A549 (cell line): ENCODE measurements at regions not wholly inside any gene's neighbourhood (a gene's known extent, or its start where the extent isn't known, plus 50 kb on each side); places are given as distances from the start of the nearest gene placed in this dataset.

ENCODE experiments used
- CBX2 ChIP-seq: fragments of 200-600 bp; sonication (generic); IDR thresholded peaks from 2 replicates; pipeline ENCODE4 v1.6.1; 2016; ENCODE audit warnings: low read depth, mild to moderate bottlenecking, borderline replicate concordance
- CEBPB ChIP-seq, 2 experiments: fragments of >200 bp in 1 of 2; sonication (Bioruptor Twin) in 1 of 2; formaldehyde crosslinking in 1 of 2; IDR thresholded peaks; 2 replicates each; pipeline ENCODE4 v1.6.1; 2012 to 2016
- ELK1 ChIP-seq: fragments of 150-350 bp; IDR thresholded peaks from 2 replicates; pipeline ENCODE4 v1.6.1; 2014; ENCODE audit warnings: low read depth, mild to moderate bottlenecking, low read length
- ESRRA ChIP-seq: fragments of 150-350 bp; IDR thresholded peaks from 2 replicates; pipeline ENCODE4 v1.6.1; 2014; ENCODE audit warnings: mild to moderate bottlenecking, low read length, borderline replicate concordance
- HDAC2 ChIP-seq: fragments of 200-600 bp; sonication (generic); IDR thresholded peaks from 2 replicates; pipeline ENCODE4 v1.6.1; 2016
- JUNB ChIP-seq: fragments of >200 bp; sonication (Bioruptor Twin); formaldehyde crosslinking; IDR thresholded peaks from 2 replicates; pipeline ENCODE4 v1.6.1; 2016
- MAFK ChIP-seq: fragments of 450-650 bp; IDR thresholded peaks from 2 replicates; pipeline ENCODE4 v1.6.1; 2014; ENCODE audit not compliant: partially characterized antibody
- POLR2A ChIP-seq: IDR thresholded peaks from 2 replicates; pipeline ENCODE4 v1.6.1; 2012; ENCODE audit warnings: mild to moderate bottlenecking, low read length
- RAD21 ChIP-seq, 2 experiments: fragments of >200 bp in 1 of 2; sonication (Bioruptor Twin) in 1 of 2; formaldehyde crosslinking in 1 of 2; IDR thresholded peaks in 1 of 2; conservative IDR thresholded peaks in 1 of 2; 2 replicates in 1 of 2; 3 replicates in 1 of 2; pipeline ENCODE4 v1.6.1; 2012 to 2018; ENCODE audit warnings: inconsistent platforms in 1 of 2
- REST ChIP-seq: fragments of 200-600 bp; sonication (generic); IDR thresholded peaks from 2 replicates; pipeline ENCODE4 v1.6.1; 2016; ENCODE audit warnings: antibody characterized with exemption, mild to moderate bottlenecking, moderate library complexity
- SMC3 ChIP-seq: fragments of >200 bp; sonication (Bioruptor Twin); formaldehyde crosslinking; IDR thresholded peaks from 3 replicates; pipeline ENCODE4 v1.6.1; 2018; ENCODE audit warnings: inconsistent platforms
- SREBF2 ChIP-seq: fragments of 450-650 bp; IDR thresholded peaks from 2 replicates; pipeline ENCODE4 v1.6.1; 2014; ENCODE audit warnings: mild to moderate bottlenecking, moderate library complexity
- TF ChIP-seq, protein P1 (sequence below): fragments of >200 bp; sonication (Bioruptor Twin); formaldehyde crosslinking; IDR thresholded peaks from 3 replicates; pipeline ENCODE4 v1.5.1; 2016
- TF ChIP-seq, protein P2 (sequence below): IDR thresholded peaks from 2 replicates; pipeline ENCODE4 v1.6.1; 2012

DNA sequence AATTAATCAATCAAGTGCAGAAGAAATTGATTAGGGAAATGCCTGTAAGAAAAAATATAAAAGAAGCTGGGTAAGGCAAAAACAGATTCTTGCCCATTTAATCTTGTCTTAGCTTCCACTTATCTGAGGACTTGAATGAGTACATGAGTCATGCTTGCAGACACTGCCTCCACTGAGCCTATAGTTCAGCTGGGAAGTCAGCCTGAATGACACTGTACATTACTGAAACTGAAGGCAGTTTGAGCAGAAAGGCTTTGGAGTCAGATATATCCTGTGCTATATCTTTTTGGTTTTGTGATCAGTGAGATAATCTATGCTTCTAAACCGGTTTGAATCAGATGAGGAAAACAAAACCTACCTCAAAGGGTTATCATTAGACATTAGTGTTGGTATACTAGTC is 61.3 kb downstream of the NUDT11 start:
- TF ChIP-seq, protein P1, sequence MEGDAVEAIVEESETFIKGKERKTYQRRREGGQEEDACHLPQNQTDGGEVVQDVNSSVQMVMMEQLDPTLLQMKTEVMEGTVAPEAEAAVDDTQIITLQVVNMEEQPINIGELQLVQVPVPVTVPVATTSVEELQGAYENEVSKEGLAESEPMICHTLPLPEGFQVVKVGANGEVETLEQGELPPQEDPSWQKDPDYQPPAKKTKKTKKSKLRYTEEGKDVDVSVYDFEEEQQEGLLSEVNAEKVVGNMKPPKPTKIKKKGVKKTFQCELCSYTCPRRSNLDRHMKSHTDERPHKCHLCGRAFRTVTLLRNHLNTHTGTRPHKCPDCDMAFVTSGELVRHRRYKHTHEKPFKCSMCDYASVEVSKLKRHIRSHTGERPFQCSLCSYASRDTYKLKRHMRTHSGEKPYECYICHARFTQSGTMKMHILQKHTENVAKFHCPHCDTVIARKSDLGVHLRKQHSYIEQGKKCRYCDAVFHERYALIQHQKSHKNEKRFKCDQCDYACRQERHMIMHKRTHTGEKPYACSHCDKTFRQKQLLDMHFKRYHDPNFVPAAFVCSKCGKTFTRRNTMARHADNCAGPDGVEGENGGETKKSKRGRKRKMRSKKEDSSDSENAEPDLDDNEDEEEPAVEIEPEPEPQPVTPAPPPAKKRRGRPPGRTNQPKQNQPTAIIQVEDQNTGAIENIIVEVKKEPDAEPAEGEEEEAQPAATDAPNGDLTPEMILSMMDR, result no peak
- no peak for TF ChIP-seq REST
- no peak for TF ChIP-seq ESRRA
- TF ChIP-seq MAFK, result no peak
- no peak for TF ChIP-seq RAD21 (conservative IDR thresholded peaks at IDR 0.05 in 1 of 2, IDR thresholded peaks at IDR 0.05 in 1 of 2)
- TF ChIP-seq HDAC2, result no peak
- TF ChIP-seq, protein P2, sequence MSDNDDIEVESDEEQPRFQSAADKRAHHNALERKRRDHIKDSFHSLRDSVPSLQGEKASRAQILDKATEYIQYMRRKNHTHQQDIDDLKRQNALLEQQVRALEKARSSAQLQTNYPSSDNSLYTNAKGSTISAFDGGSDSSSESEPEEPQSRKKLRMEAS, result no peak
- no peak for TF ChIP-seq CBX2
- TF ChIP-seq JUNB, result no peak
- TF ChIP-seq SREBF2, result no peak
- TF ChIP-seq ELK1, result no peak
- no peak for TF ChIP-seq SMC3
- TF ChIP-seq POLR2A, result no peak
- no peak for TF ChIP-seq CEBPB (IDR thresholded peaks at IDR 0.05)
